ENCODE measurements at regions not wholly inside any gene's neighbourhood (a gene's known extent, or its start where the extent isn't known, plus 50 kb on each side); places are given as distances from the start of the nearest gene placed in this dataset.

GRCh38 chr3:152048831-152049230 is 175.4 kb downstream of the SUCNR1 start:
- no peak for TF ChIP-seq CTCF (IDR thresholded peaks at IDR 0.05)
- no peak for TF ChIP-seq POLR2AphosphoS5 (IDR thresholded peaks at IDR 0.05)
- TF ChIP-seq POLR2A (IDR thresholded peaks at IDR 0.05) = no peak

Measured in prostate gland (tissue), 2 donors.